Adrenal gland (tissue), 5 donors: ENCODE measurements at regions not wholly inside any gene's neighbourhood (a gene's known extent, or its start where the extent isn't known, plus 50 kb on each side); places are given as distances from the start of the nearest gene placed in this dataset.

Source experiments
- POLR2A ChIP-seq, 2 donors: fragments of 450-650 bp; IDR thresholded peaks; one replicate each; pipeline ENCODE4 v1.6.1; 2017; ENCODE audit warnings: antibody characterized with exemption in 2 of 2, mild to moderate bottlenecking in 2 of 2, moderate library complexity in 1 of 2
- TF ChIP-seq, protein P1 (sequence below), 6 experiments: fragments of 450-650 bp in 4 of 6; fragments of 200-600 bp in 2 of 6; sonication (generic) in 1 of 6; IDR thresholded peaks; 1 replicate in 5 of 6; 2 replicates in 1 of 6; pipeline versions ENCODE4 v1.5.1 to v1.8.0; 2016 to 2021; ENCODE audit warnings: antibody characterized with exemption in 6 of 6, mild to moderate bottlenecking in 2 of 6, moderate library complexity in 1 of 6
- donor health status: DM: no; HTN: no; CAD: no.

DNA sequence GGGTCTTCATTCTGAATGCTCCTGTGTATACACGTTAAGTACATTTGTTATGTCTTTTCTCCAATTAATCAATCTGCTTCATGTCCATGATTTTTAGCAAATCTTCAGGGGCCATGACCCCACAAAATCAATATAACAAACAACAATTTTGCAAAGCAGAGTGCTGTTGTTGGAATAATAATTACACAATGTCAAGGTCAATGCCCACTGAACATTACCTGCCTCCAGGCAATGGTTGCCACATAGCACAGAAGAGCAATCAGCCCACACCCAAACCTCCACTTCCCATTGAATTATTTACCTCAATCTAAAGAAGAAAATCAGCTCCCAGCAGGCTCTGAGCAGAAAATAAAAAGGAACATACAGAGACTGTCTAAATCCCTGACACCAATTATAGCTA lies 208.8 kb upstream of the USP9Y start:
- TF ChIP-seq, protein P1, sequence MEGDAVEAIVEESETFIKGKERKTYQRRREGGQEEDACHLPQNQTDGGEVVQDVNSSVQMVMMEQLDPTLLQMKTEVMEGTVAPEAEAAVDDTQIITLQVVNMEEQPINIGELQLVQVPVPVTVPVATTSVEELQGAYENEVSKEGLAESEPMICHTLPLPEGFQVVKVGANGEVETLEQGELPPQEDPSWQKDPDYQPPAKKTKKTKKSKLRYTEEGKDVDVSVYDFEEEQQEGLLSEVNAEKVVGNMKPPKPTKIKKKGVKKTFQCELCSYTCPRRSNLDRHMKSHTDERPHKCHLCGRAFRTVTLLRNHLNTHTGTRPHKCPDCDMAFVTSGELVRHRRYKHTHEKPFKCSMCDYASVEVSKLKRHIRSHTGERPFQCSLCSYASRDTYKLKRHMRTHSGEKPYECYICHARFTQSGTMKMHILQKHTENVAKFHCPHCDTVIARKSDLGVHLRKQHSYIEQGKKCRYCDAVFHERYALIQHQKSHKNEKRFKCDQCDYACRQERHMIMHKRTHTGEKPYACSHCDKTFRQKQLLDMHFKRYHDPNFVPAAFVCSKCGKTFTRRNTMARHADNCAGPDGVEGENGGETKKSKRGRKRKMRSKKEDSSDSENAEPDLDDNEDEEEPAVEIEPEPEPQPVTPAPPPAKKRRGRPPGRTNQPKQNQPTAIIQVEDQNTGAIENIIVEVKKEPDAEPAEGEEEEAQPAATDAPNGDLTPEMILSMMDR (IDR thresholded peaks at IDR 0.05) = no peak
- TF ChIP-seq POLR2A (IDR thresholded peaks at IDR 0.05) = no peak
